ENCODE measurements at regions not wholly inside any gene's neighbourhood (a gene's known extent, or its start where the extent isn't known, plus 50 kb on each side); places are given as distances from the start of the nearest gene placed in this dataset.
A peak's percentile ranks its signal among the peaks of the same experiment; 100 is the strongest.

- H3K27me3 Mint-ChIP-seq (ENCODE audit: low read depth): no peaks in the 10 kb centered on the region
- no peak overlapping the region for H3K23ac ChIP-seq (ENCODE audit: insufficient read length, low read depth, low read length)
- no peak overlapping the region for H2BK120ac ChIP-seq (ENCODE audit: low read depth, low read length, poor library complexity, severe bottlenecking)
- DNase-seq: no peak
- no peak overlapping the region for H3K4me2 ChIP-seq (ENCODE audit: insufficient read depth, insufficient read length, low read length)
- H3T11ph ChIP-seq (ENCODE audit: low read length): no peak overlapping the region
- H3K4me1 ChIP-seq (ENCODE audit: insufficient read depth, low read length): no peaks in the 10 kb centered on the region
- H3K27ac Mint-ChIP-seq: 0 out of 7 replicates have a peak overlapping the region, but pooled peaks of 1 of the 3 experiments have one; percentile 44
- peaks cover 2% of the 10 kb centered on the region for H3K79me1 ChIP-seq (ENCODE audit: insufficient read depth, low read depth, low read length, poor library complexity, severe bottlenecking)
- H4K5ac ChIP-seq (ENCODE audit: insufficient read length, low read depth, low read length): no peak overlapping the region
- H3K27me3 ChIP-seq (ENCODE audit: insufficient read depth, low read length): no peaks in the 10 kb centered on the region
- H3K36me3 Mint-ChIP-seq (ENCODE audit: insufficient read depth in 1 of 3, low read depth in 3 of 3): no peaks in the 10 kb centered on the region; a peak in 3 of 7 replicates
- no peak overlapping the region for H2BK12ac ChIP-seq (ENCODE audit: insufficient read length, low read depth, low read length)
- no peak overlapping the region for H3K4ac ChIP-seq (ENCODE audit: low read depth, low read length)
- no peak overlapping the region for H4K8ac ChIP-seq (replicated peaks; ENCODE audit: insufficient read length, low read depth, low read length)
- no peak overlapping the region for H3K56ac ChIP-seq (ENCODE audit: insufficient read length, low read depth, low read length)
- no peak overlapping the region for H2BK20ac ChIP-seq (ENCODE audit: low read depth, low read length, poor library complexity, severe bottlenecking)
- no peak overlapping the region for H3K14ac ChIP-seq (ENCODE audit: insufficient read depth, low read length)
- no peaks in the 10 kb centered on the region for H3K4me1 Mint-ChIP-seq
- H4K91ac ChIP-seq (ENCODE audit: insufficient read length, low read depth, low read length): no peak overlapping the region
- no peak overlapping the region for H3K4me3 Mint-ChIP-seq
- no peaks in the 10 kb centered on the region for H3K9me3 ChIP-seq (ENCODE audit: control insufficient read depth, low read depth, low read length)
- H4K20me1 ChIP-seq (ENCODE audit: control insufficient read depth, insufficient read depth, insufficient read length): no peaks in the 10 kb centered on the region
- H2AK5ac ChIP-seq (ENCODE audit: insufficient read length, low read length): no peak overlapping the region
- no peak overlapping the region for H3K9ac ChIP-seq (ENCODE audit: extremely low read depth, insufficient read length, low read length)
- H3K18ac ChIP-seq (ENCODE audit: insufficient read length, low read depth, low read length): no peak overlapping the region
- H3K79me2 ChIP-seq (ENCODE audit: insufficient read depth, low read length): no peaks in the 10 kb centered on the region
- H3K27ac ChIP-seq (ENCODE audit: insufficient read length, low read depth, low read length): no peak overlapping the region
- no peak overlapping the region for H2BK15ac ChIP-seq (ENCODE audit: low read depth, low read length)
- H2BK5ac ChIP-seq (ENCODE audit: insufficient read length, low read length): no peak overlapping the region
- TF ChIP-seq CTCF (conservative IDR thresholded peaks at IDR 0.05): no peak
- H3K9me3 Mint-ChIP-seq: peaks cover 0 to 2% of the 10 kb centered on the region in 2 experiments; a peak in 1 of 5 replicates
- H3K23me2 ChIP-seq (ENCODE audit: insufficient read length, low read depth, low read length, poor library complexity, severe bottlenecking): no peaks in the 10 kb centered on the region
- H2AFZ ChIP-seq (ENCODE audit: low read length): no peak overlapping the region
These were observed 63.2 kb upstream of the TMEM168 start for GRCh38 chr7:112853422-112853821.
